ENCODE measurements at regions not wholly inside any gene's neighbourhood (a gene's known extent, or its start where the extent isn't known, plus 50 kb on each side); places are given as distances from the start of the nearest gene placed in this dataset.

DNA sequence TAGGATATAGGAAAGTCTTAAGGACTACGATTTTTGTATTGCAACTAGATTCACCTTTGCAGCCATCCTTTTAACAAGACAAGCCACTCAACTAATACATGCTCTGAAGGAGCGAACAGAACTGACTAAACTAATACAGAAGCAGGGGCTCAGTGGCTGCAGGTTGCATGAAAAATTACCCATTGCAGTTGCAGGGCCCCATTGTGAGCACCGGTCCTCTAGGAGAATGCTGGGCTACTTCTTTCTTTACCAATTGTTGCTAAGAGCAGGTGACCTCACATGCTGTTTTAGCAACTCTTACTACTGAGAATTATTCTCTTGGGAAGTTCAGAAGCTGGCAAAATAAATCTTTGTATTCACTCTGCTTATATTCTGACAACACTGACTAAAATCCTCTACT, 64.0 kb upstream of the ANKRD1 start:
- WGBS, 2 donors, result 68 to 80% methylated on average over 3 of the region's 3 CpGs
- DNase-seq (ENCODE audit: low spot score in 2 of 2), result no peak
- intact Hi-C loops (cut with DNase I; ENCODE audit: low total_unique reads), result no loop called here
- TF ChIP-seq CTCF (IDR thresholded peaks at IDR 0.05) (no peak), POLR2A (IDR thresholded peaks at IDR 0.05) (no peak)
- no peak overlapping the region for H3K4me3 ChIP-seq (ENCODE audit: low read depth, poor library complexity, severe bottlenecking)

- no peak for DNase-seq (ENCODE audit: low spot score in 2 of 2)
- no peak overlapping the region for H3K4me3 ChIP-seq (ENCODE audit: low read depth, poor library complexity, severe bottlenecking)
- WGBS, 2 donors, result 57 to 61% methylated on average over 3 of the region's 3 CpGs
- TF ChIP-seq POLR2A (IDR thresholded peaks at IDR 0.05), result no peak
- no peak for TF ChIP-seq CTCF (IDR thresholded peaks at IDR 0.05)
- intact Hi-C loops (cut with DNase I; ENCODE audit: low total_unique reads), result no loop called here
Measured at GRCh38 chr10:90985321-90985933, 64.5 kb upstream of the ANKRD1 start.

DNA sequence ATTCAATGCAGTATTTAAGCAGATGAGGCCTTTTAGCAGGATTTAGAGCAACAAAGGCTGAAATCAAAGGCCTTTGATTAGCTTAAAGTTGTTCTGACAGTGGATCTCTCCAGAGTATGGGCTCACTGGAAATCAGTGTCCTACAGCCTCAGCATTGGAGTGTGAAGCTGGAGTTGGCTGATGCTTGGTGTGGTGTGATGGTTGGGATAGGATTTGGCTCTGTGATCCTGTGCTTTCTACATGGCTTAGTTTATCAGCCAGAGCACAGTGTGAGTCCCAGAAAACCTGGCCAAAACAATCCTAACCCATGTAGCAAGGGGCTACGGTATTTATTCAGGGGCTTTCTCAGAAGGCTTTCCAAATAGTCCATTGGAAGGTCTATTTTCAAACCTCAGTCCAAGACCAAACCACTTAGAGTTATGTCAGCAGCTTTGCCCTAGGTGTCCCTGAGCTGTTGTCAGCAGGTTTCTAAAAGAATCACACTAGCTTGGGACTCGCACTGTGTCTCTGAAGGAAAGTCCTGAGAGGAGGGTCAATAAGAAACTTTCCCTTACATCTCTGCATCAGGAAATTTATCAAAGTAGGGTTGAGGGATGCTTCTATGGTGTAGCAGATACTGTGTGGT, 65.4 kb upstream of the ANKRD1 start:
- H3K4me3 ChIP-seq (ENCODE audit: low read depth, poor library complexity, severe bottlenecking), result no peak overlapping the region
- intact Hi-C loops (cut with DNase I; ENCODE audit: low total_unique reads), result no loop called here
- no peak for DNase-seq (ENCODE audit: low spot score in 2 of 2)
- TF ChIP-seq CTCF (IDR thresholded peaks at IDR 0.05) (no peak), POLR2A (IDR thresholded peaks at IDR 0.05) (no peak)
- 92 to 98% methylated on average over 2 of the region's 2 CpGs for WGBS, 2 donors

GRCh38 chr10:90986870-90987269, 66.0 kb upstream of the ANKRD1 start:
- no peak for DNase-seq (ENCODE audit: low spot score in 2 of 2)
- intact Hi-C loops (cut with DNase I; ENCODE audit: low total_unique reads), result no loop called here
- H3K4me3 ChIP-seq (ENCODE audit: low read depth, poor library complexity, severe bottlenecking), result no peak overlapping the region
- TF ChIP-seq POLR2A (IDR thresholded peaks at IDR 0.05) (no peak), CTCF (IDR thresholded peaks at IDR 0.05) (no peak)
- 92% methylated on average over 2 of the region's 2 CpGs for WGBS, 2 donors

DNA sequence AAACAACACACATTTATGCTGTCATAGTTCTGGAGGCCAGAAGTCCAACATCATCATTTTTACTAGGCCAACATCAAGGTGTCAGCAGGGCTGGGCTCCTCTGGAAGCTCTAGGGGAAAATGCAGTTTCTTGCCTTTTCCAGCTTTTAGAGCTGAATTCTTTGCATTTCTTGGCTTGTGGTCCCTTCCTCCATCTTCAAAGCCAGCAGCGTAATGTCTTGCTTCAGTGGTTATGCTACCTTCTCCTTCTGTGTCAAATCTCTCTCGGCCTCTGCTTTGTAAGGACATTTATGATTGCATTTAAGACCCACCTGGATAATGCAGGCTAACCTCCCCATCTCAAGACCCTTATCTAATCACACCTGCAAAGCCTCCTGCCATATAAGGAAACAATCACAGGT, 66.5 kb upstream of the ANKRD1 start:
- no peak for TF ChIP-seq POLR2A (IDR thresholded peaks at IDR 0.05)
- TF ChIP-seq CTCF (IDR thresholded peaks at IDR 0.05), result no peak
- no peak for DNase-seq (ENCODE audit: low spot score in 2 of 2)
- no peak overlapping the region for H3K4me3 ChIP-seq (ENCODE audit: low read depth, poor library complexity, severe bottlenecking)
- 92 to 94% methylated on average over 2 of the region's 2 CpGs for WGBS, 2 donors
- intact Hi-C loops (cut with DNase I; ENCODE audit: low total_unique reads), result no loop called here

- no peak for DNase-seq (ENCODE audit: low spot score in 2 of 2)
- 96% methylated on average over 4 of the region's 4 CpGs for WGBS, 2 donors
- intact Hi-C loops (cut with DNase I; ENCODE audit: low total_unique reads), result no loop called here
- TF ChIP-seq POLR2A (IDR thresholded peaks at IDR 0.05) (no peak), CTCF (IDR thresholded peaks at IDR 0.05) (no peak)
- no peak overlapping the region for H3K4me3 ChIP-seq (ENCODE audit: low read depth, poor library complexity, severe bottlenecking)
Measured at GRCh38 chr10:90988024-90988423, 67.1 kb upstream of the ANKRD1 start.
